Prostate gland (tissue), 2 donors: ENCODE measurements at regions not wholly inside any gene's neighbourhood (a gene's known extent, or its start where the extent isn't known, plus 50 kb on each side); places are given as distances from the start of the nearest gene placed in this dataset.

Source experiments
- DNase-seq: peaks from one replicate; pipeline ENCODE4 v3.0.0-alpha.2; 2019; ENCODE audit warnings: low spot score
- H3K27ac ChIP-seq, 2 donors: fragments of 200-600 bp; sonication (generic); 2 replicates each; pipeline ENCODE4 v1.5.1; 2017 to 2019
- H3K27me3 ChIP-seq: fragments of 200-600 bp; sonication (generic); replicated peaks from 2 replicates; pipeline ENCODE4 v1.5.1; 2019; ENCODE audit not compliant: insufficient read depth
- H3K36me3 ChIP-seq, 2 donors: fragments of 200-600 bp; sonication (generic); 1 replicate in 1 of 2; 2 replicates in 1 of 2; pipeline versions ENCODE4 v1.5.1 to v1.8.1; 2017 to 2019
- H3K4me1 ChIP-seq: fragments of 200-600 bp; sonication (generic); replicated peaks from 2 replicates; pipeline ENCODE4 v1.5.1; 2019
- H3K4me3 ChIP-seq, 2 donors: fragments of 200-600 bp; sonication (generic); 2 replicates each; pipeline ENCODE4 v1.5.1; 2017 to 2019
- H3K9me3 ChIP-seq: fragments of 200-600 bp; sonication (generic); 2 replicates; pipeline ENCODE4 v1.5.1; 2017
- POLR2A ChIP-seq: fragments of 450-650 bp; IDR thresholded peaks from one replicate; pipeline ENCODE4 v1.6.1; 2016; ENCODE audit warnings: antibody characterized with exemption, mild to moderate bottlenecking
- POLR2AphosphoS5 ChIP-seq: sonication (generic); formaldehyde crosslinking; IDR thresholded peaks from one replicate; pipeline ENCODE4 v1.6.1; 2017; ENCODE audit warnings: antibody characterized with exemption
- WGBS: methylation state at CpG from one replicate; pipeline ENCODE4 v1.1.5; 2018; 5-methylcytosine and 5-hydroxymethylcytosine counted together
- intact Hi-C: fragments of 100-400 bp; cut with DNase I; formaldehyde crosslinking; loops from one replicate; pipeline ENCODE4 v1.14.2; 2022
- TF ChIP-seq, protein P1 (sequence below), 4 experiments: fragments of 200-600 bp in 2 of 4; fragments of 450-650 bp in 2 of 4; sonication (generic) in 2 of 4; IDR thresholded peaks; 1 replicate in 3 of 4; 2 replicates in 1 of 4; pipeline ENCODE4 v1.5.1; 2016 to 2019; ENCODE audit warnings: antibody characterized with exemption in 4 of 4, mild to moderate bottlenecking in 2 of 4, moderate library complexity in 2 of 4

DNA sequence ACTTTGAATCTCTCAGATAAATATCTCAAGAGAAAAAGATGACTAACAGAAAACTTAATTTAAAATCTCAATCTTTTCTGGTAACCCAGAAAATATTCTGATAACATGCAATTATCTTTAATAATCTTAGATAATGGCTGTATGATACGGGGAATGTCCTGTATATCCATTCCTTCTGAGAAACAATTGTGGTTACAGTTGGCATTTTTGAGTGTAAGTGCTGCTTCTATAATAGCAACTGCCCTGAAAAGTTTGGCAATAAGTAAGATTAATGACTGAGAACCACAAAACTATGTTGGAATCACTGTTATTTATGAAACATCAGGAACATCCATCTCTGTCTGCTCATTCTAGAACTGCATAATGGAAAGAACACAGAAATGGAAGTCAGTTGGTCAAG, 819.7 kb downstream of the TBC1D32 start:
- WGBS = 78% methylated on average over 1 of the region's 1 CpG

DNA sequence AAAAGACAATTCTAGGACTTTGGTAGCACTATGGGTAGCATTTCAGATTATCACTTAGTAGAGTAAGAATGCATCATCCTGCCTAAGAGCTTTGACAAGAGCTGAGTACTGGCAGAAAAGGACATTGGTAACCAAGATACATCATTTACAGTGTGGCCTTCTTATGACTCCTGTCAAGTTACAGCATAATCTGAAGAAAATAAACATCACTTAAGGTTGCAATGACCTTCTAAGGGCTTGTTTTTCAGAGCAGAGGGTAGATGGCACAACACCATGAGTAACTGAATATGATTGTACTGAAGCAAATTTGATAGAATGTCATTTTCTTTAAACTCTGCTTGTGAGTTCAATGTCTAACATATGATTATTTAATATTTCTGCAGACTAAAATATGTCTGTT, 822.6 kb downstream of the TBC1D32 start:
- H3K9me3 ChIP-seq = no peaks in the 10 kb centered on the region
- TF ChIP-seq POLR2AphosphoS5 (no peak), POLR2A (no peak)
- TF ChIP-seq, protein P1, sequence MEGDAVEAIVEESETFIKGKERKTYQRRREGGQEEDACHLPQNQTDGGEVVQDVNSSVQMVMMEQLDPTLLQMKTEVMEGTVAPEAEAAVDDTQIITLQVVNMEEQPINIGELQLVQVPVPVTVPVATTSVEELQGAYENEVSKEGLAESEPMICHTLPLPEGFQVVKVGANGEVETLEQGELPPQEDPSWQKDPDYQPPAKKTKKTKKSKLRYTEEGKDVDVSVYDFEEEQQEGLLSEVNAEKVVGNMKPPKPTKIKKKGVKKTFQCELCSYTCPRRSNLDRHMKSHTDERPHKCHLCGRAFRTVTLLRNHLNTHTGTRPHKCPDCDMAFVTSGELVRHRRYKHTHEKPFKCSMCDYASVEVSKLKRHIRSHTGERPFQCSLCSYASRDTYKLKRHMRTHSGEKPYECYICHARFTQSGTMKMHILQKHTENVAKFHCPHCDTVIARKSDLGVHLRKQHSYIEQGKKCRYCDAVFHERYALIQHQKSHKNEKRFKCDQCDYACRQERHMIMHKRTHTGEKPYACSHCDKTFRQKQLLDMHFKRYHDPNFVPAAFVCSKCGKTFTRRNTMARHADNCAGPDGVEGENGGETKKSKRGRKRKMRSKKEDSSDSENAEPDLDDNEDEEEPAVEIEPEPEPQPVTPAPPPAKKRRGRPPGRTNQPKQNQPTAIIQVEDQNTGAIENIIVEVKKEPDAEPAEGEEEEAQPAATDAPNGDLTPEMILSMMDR (IDR thresholded peaks at IDR 0.05) = no peak
- no peak overlapping the region for H3K4me3 ChIP-seq
- H3K27ac ChIP-seq = no peak overlapping the region
- no peaks in the 10 kb centered on the region for H3K27me3 ChIP-seq
- intact Hi-C loops = no loop called here
- DNase-seq = no peak
- no peaks in the 10 kb centered on the region for H3K36me3 ChIP-seq
- no peaks in the 10 kb centered on the region for H3K4me1 ChIP-seq

More for the DNA sequence above, 819.7 kb downstream of the TBC1D32 start:
- Histone ChIP-seq H3K9me3 (no peaks in the 10 kb centered on the region), H3K36me3 (no peaks in the 10 kb centered on the region), H3K27me3 (no peaks in the 10 kb centered on the region), H3K27ac (no peak overlapping the region), H3K4me1 (no peaks in the 10 kb centered on the region), H3K4me3 (no peak overlapping the region)
- no peak for DNase-seq
- TF ChIP-seq, protein P1 (IDR thresholded peaks at IDR 0.05) = no peak
- TF ChIP-seq POLR2A = no peak
- no peak for TF ChIP-seq POLR2AphosphoS5
- intact Hi-C loops = no loop called here

DNA sequence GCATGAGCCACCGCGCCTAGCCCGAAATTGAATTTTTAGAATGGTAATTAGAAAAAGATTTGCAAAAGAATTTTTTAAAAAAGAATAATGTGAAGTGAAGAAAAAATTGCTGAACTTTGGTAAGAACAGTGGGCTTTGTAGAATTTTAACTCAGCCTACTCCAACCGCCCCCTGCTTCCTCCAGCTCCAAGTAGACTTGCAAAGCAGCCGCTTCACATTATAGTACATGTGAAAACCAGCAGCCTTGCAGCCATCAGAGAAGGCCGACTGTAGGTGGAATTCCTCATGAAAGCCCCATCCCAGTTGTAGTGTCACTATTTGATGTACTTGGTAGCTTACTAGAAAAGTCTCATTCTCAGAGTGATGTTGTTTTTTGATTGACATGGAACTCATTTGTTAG, 835.6 kb downstream of the TBC1D32 start:
- Histone ChIP-seq H3K36me3 (no peaks in the 10 kb centered on the region), H3K4me1 (no peaks in the 10 kb centered on the region), H3K27me3 (no peaks in the 10 kb centered on the region), H3K27ac (no peak overlapping the region), H3K9me3 (no peaks in the 10 kb centered on the region), H3K4me3 (no peak overlapping the region)
- no peak for DNase-seq
- WGBS = 95% methylated on average over 6 of the region's 6 CpGs
- TF ChIP-seq POLR2A = no peak
- TF ChIP-seq, protein P1 (IDR thresholded peaks at IDR 0.05) = no peak
- no peak for TF ChIP-seq POLR2AphosphoS5
- intact Hi-C loops = no loop called here

DNA sequence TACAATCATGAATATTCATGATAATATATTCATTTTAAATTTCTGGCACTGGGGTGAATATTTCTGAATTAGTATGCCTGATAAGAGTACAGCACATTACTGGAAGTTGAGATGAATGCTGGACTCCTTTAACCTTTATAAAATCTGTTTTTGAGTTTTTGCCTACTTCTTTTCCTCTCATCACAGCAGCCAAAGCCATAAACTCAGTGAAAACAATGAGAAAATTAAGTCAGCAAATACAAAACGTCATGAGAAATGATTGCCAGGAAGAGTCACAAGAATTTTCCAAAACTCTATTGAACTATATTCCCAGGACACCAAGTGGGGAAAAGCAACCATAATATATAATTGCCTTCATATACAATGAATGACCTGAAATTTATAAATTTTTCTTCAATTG, 837.6 kb downstream of the TBC1D32 start:
- Histone ChIP-seq H3K4me3 (no peak overlapping the region), H3K27me3 (no peaks in the 10 kb centered on the region), H3K9me3 (no peaks in the 10 kb centered on the region), H3K27ac (no peak overlapping the region), H3K36me3 (no peaks in the 10 kb centered on the region), H3K4me1 (no peaks in the 10 kb centered on the region)
- TF ChIP-seq POLR2A = no peak
- TF ChIP-seq, protein P1 (IDR thresholded peaks at IDR 0.05) = no peak
- TF ChIP-seq POLR2AphosphoS5 = no peak
- no peak for DNase-seq
- 2% methylated on average over 1 of the region's 1 CpG for WGBS
- intact Hi-C loops = no loop called here

DNA sequence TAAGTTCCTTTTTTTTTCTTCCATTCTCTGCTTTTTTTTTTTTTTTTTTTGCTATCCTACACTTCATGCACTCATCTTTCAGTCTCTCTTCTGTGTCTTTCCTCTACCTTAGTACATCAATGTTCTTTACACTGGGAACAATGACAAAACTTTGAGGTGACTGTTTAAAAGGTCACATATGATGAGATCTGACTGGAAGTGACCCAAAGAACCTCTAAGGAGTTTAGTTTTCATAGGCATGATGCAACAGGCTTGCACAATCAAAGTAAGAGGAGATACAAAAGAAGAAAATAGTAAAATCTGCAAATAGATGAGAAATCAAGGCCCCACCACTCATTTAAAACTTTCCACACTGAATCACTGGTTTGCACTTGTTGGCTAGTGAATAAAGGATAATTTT, 840.8 kb downstream of the TBC1D32 start:
- Histone ChIP-seq H3K36me3 (no peaks in the 10 kb centered on the region), H3K27me3 (no peaks in the 10 kb centered on the region), H3K27ac (no peak overlapping the region), H3K9me3 (no peaks in the 10 kb centered on the region), H3K4me3 (no peak overlapping the region), H3K4me1 (no peaks in the 10 kb centered on the region)
- intact Hi-C loops = no loop called here
- TF ChIP-seq POLR2AphosphoS5 (no peak), POLR2A (no peak)
- TF ChIP-seq, protein P1 (IDR thresholded peaks at IDR 0.05) = no peak
- no peak for DNase-seq
